Vagina (tissue), 2 donors: ENCODE measurements at regions not wholly inside any gene's neighbourhood (a gene's known extent, or its start where the extent isn't known, plus 50 kb on each side); places are given as distances from the start of the nearest gene placed in this dataset.

Experiments
- POLR2A ChIP-seq, 2 donors: fragments of 450-650 bp; IDR thresholded peaks; one replicate each; pipeline ENCODE4 v1.6.1; 2017; ENCODE audit warnings: antibody characterized with exemption in 2 of 2, mild to moderate bottlenecking in 2 of 2, moderate library complexity in 2 of 2
- POLR2AphosphoS5 ChIP-seq, 2 donors: sonication (generic); formaldehyde crosslinking; IDR thresholded peaks; one replicate each; pipeline ENCODE4 v1.9.0; 2017; ENCODE audit warnings: antibody characterized with exemption in 2 of 2, mild to moderate bottlenecking in 2 of 2, low read depth in 1 of 2; ENCODE audit not compliant: insufficient read depth in 1 of 2
- TF ChIP-seq, protein P1 (sequence below), 3 experiments: fragments of 450-650 bp in 2 of 3; fragments of 200-600 bp in 1 of 3; sonication (generic) in 1 of 3; IDR thresholded peaks; one replicate each; pipeline ENCODE4 v1.5.1; 2017 to 2019; ENCODE audit warnings: antibody characterized with exemption in 3 of 3, mild to moderate bottlenecking in 2 of 3, moderate library complexity in 2 of 3

DNA sequence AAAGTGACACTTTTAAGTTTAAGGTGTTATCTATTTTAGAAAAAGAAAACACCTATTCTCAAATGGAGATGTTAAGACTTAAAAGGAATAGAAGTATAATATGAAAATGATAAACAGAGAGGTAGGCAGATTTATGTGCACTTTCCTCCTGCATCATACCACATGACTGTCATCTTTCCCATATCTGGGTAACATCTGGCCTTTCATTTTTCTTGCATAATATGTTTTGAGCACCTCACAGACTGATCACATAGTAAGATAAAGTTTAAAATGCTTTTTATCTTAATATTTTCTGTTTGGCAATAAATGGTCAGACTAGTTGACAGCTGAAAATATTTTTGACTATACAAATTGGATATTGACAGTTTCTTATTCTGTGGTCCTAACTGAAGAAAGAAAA, 1852.1 kb upstream of the PIK3C3 start:
- TF ChIP-seq, protein P1, sequence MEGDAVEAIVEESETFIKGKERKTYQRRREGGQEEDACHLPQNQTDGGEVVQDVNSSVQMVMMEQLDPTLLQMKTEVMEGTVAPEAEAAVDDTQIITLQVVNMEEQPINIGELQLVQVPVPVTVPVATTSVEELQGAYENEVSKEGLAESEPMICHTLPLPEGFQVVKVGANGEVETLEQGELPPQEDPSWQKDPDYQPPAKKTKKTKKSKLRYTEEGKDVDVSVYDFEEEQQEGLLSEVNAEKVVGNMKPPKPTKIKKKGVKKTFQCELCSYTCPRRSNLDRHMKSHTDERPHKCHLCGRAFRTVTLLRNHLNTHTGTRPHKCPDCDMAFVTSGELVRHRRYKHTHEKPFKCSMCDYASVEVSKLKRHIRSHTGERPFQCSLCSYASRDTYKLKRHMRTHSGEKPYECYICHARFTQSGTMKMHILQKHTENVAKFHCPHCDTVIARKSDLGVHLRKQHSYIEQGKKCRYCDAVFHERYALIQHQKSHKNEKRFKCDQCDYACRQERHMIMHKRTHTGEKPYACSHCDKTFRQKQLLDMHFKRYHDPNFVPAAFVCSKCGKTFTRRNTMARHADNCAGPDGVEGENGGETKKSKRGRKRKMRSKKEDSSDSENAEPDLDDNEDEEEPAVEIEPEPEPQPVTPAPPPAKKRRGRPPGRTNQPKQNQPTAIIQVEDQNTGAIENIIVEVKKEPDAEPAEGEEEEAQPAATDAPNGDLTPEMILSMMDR (IDR thresholded peaks at IDR 0.05) = no peak
- TF ChIP-seq POLR2AphosphoS5 (IDR thresholded peaks at IDR 0.05; ENCODE audit: insufficient read depth in 1 of 2, low read depth in 1 of 2) (no peak), POLR2A (IDR thresholded peaks at IDR 0.05) (no peak)
